ENCODE measurements at regions not wholly inside any gene's neighbourhood (a gene's known extent, or its start where the extent isn't known, plus 50 kb on each side); places are given as distances from the start of the nearest gene placed in this dataset.

- H3K4me1 ChIP-seq (ENCODE audit: control insufficient read depth, extremely low read depth, insufficient read depth, low read length) = no peaks in the 10 kb centered on the region
- CTCF ChIA-PET = no interaction called here
- H3K9me3 ChIP-seq (replicated peaks; ENCODE audit: control insufficient read depth, insufficient read depth, low read length) = peaks cover 3% of the 10 kb centered on the region
- dilution Hi-C loops (cut with MboI; ENCODE audit: extremely low pct_ligation_motif_present, low sequenced_read_pairs) (no loop called here), intact Hi-C loops (cut with micrococcal nuclease) (no loop called here)
- no peak for FAIRE-seq
- no peak overlapping the region for H3K9ac ChIP-seq (replicated peaks; ENCODE audit: extremely low read depth, insufficient read depth, low read length)
- no TSS peak for BruUV-seq (replicated peaks)
- H4K20me1 ChIP-seq (replicated peaks; ENCODE audit: control insufficient read depth, extremely low read depth, insufficient read depth, low read length) = no peaks in the 10 kb centered on the region
- H3K36me3 ChIP-seq (ENCODE audit: control insufficient read depth in 2 of 2, extremely low read depth in 1 of 2, insufficient read depth in 2 of 2, low read length in 2 of 2) = no peaks in the 10 kb centered on the region
- POLR2A ChIA-PET = no interaction called here
- H2AFZ ChIP-seq (ENCODE audit: low read depth, low read length) = no peak overlapping the region
- no peaks in the 10 kb centered on the region for H3K27me3 ChIP-seq (ENCODE audit: control insufficient read depth in 2 of 2, insufficient read depth in 2 of 2, low read length in 2 of 2)
- no peak for DNase-seq (ENCODE audit: low read depth, low spot score)
- H3K79me2 ChIP-seq (ENCODE audit: control insufficient read depth, insufficient read depth, low read length) = no peaks in the 10 kb centered on the region
- TF ChIP-seq FOS (IDR thresholded peaks at IDR 0.05; ENCODE audit: borderline replicate concordance, insufficient read depth, low read length) (no peak), CTCF (IDR thresholded peaks at IDR 0.05; ENCODE audit: extremely low read depth in 1 of 2, insufficient read depth in 1 of 2, low read depth in 1 of 2, low read length in 2 of 2) (no peak), MYC (IDR thresholded peaks at IDR 0.05; ENCODE audit: low read depth, low read length) (no peak), POLR2A (IDR thresholded peaks at IDR 0.05; ENCODE audit: low read depth, low read length) (no peak), GATA2 (IDR thresholded peaks at IDR 0.05; ENCODE audit: insufficient read depth, insufficient read length, low read depth, low read length) (no peak), EZH2 (IDR thresholded peaks at IDR 0.05; ENCODE audit: borderline replicate concordance, low read depth, low read length, severe bottlenecking) (no peak), POLR2AphosphoS5 (IDR thresholded peaks at IDR 0.05; ENCODE audit: insufficient read depth, low read depth, low read length) (no peak), MAX (IDR thresholded peaks at IDR 0.05; ENCODE audit: insufficient read depth, insufficient read length) (no peak), JUN (IDR thresholded peaks at IDR 0.05; ENCODE audit: borderline replicate concordance, insufficient read depth, insufficient read length, low read depth) (no peak)
- no peaks in the 10 kb centered on the region for H3K9me1 ChIP-seq (replicated peaks; ENCODE audit: control insufficient read depth, extremely low read depth, insufficient read depth, low read length)
- no peak overlapping the region for H3K27ac ChIP-seq (ENCODE audit: insufficient read depth, low read depth, low read length)
- H3K4me2 ChIP-seq (ENCODE audit: insufficient read depth, low read length) = no peak overlapping the region
- no peak overlapping the region for H3K4me3 ChIP-seq (replicated peaks in 1 of 3; ENCODE audit: insufficient read depth in 1 of 3, low read depth in 1 of 3, low read length in 3 of 3)
Observed at GRCh38 chr14:97944380-97944779, 1147.2 kb downstream of the VRK1 start.
